HepG2 (cell line): ENCODE measurements at regions not wholly inside any gene's neighbourhood (a gene's known extent, or its start where the extent isn't known, plus 50 kb on each side); places are given as distances from the start of the nearest gene placed in this dataset.

ENCODE experiments used
- ATAC-seq: fragments of 200-7000 bp; cut with Tn5 transposase; 3 replicates; pipeline ENCODE4 v1.9.1; 2020; ENCODE audit warnings: mild to moderate bottlenecking, moderate library complexity
- BruUV-seq: library from RNA; stranded (reverse); fragments of 400-500 nt; replicated peaks from 2 replicates; lab custom pipeline; 2021; lab: Mats Ljungman, UMichigan
- CTCF ChIA-PET: fragments of 300-600 bp; formaldehyde crosslinking; extraction: SDS; loops from one replicate; lab custom pipeline; 2021; ENCODE audit warnings: low total read pairs, inconsistent platforms, low intra/inter-chr PET ratio; lab: Yijun Ruan, JAX
- POLR2A ChIA-PET: fragments of 350-600 bp; sonication (Branson Sonifier 250); formaldehyde crosslinking; loops from one replicate; lab custom pipeline; 2020; ENCODE audit warnings: antibody characterized with exemption, inconsistent platforms; lab: Yijun Ruan, JAX
- DNase-seq: peaks from one replicate; pipeline ENCODE4 v3.0.0-alpha.2; 2015; ENCODE audit warnings: low spot score
- FAIRE-seq: peaks from 3 replicates; lab custom pipeline; 2011; peaks lifted over from hg19 to GRCh38; lab: Jason Lieb, UNC
- H2AFZ ChIP-seq: one replicate; pipeline ENCODE4 v1.6.1; 2011; ENCODE audit warnings: low read length, inconsistent platforms
- H3K27ac ChIP-seq: fragments of 300-600 bp; 3 replicates; pipeline ENCODE4 v1.8.0; 2011; ENCODE audit warnings: mixed run types, mild to moderate bottlenecking, mixed read lengths, low read length, inconsistent platforms; ENCODE audit not compliant: insufficient read depth; ENCODE audit errors: extremely low read length
- H3K27me3 ChIP-seq, 2 experiments: fragments of 200-600 bp in 1 of 2; 2 replicates in 1 of 2; 3 replicates in 1 of 2; pipeline versions ENCODE4 v1.6.0 to v1.8.0; 2011; ENCODE audit warnings: low read length in 2 of 2, mild to moderate bottlenecking in 2 of 2, moderate library complexity in 2 of 2, inconsistent platforms in 1 of 2; ENCODE audit not compliant: insufficient read depth in 2 of 2, control insufficient read depth in 1 of 2
- H3K36me3 ChIP-seq, 2 experiments: fragments of 200-600 bp in 1 of 2; replicated peaks in 1 of 2; 2 replicates in 1 of 2; 3 replicates in 1 of 2; pipeline versions ENCODE4 v1.5.1 to v1.8.0; 2011; ENCODE audit warnings: low read length in 2 of 2, inconsistent platforms in 1 of 2; ENCODE audit not compliant: insufficient read depth in 2 of 2, control insufficient read depth in 1 of 2
- H3K4me1 ChIP-seq: 2 replicates; pipeline ENCODE4 v1.5.1; 2012; ENCODE audit warnings: low read length, inconsistent platforms; ENCODE audit not compliant: insufficient read depth
- H3K4me2 ChIP-seq: 2 replicates; pipeline ENCODE4 v1.6.0; 2011; ENCODE audit warnings: low read depth, low read length, inconsistent platforms
- H3K4me3 ChIP-seq, 3 experiments: fragments of 200-600 bp in 1 of 3; sonication (generic), shearing (Covaris generic) in 1 of 3; replicated peaks in 1 of 3; 2 replicates each; pipeline ENCODE4 v1.5.1; 2011 to 2016; ENCODE audit warnings: low read length in 3 of 3, inconsistent platforms in 2 of 3, low read depth in 2 of 3, mild to moderate bottlenecking in 2 of 3, control low read depth in 1 of 3, mixed read lengths in 1 of 3; ENCODE audit not compliant: insufficient read depth in 1 of 3
- H3K79me2 ChIP-seq: one replicate; pipeline ENCODE4 v1.6.1; 2011; ENCODE audit warnings: low read length, inconsistent platforms; ENCODE audit not compliant: insufficient read depth
- H3K9ac ChIP-seq: 2 replicates; pipeline ENCODE4 v1.6.0; 2011; ENCODE audit warnings: mild to moderate bottlenecking, low read depth, low read length, inconsistent platforms; ENCODE audit not compliant: insufficient read depth
- H3K9me3 ChIP-seq: 2 replicates; pipeline ENCODE4 v1.5.1; 2012; ENCODE audit warnings: mild to moderate bottlenecking, low read length
- H4K20me1 ChIP-seq: 2 replicates; pipeline ENCODE4 v1.6.0; 2011; ENCODE audit warnings: inconsistent platforms, mild to moderate bottlenecking, low read length, moderate library complexity; ENCODE audit not compliant: insufficient read depth
- ATF1 ChIP-seq: IDR thresholded peaks from 2 replicates; pipeline ENCODE4 v1.6.1; 2016; ENCODE audit warnings: mild to moderate bottlenecking, control low read depth
- CENPX ChIP-seq: sonication (generic); formaldehyde crosslinking; IDR thresholded peaks from 2 replicates; pipeline ENCODE4 v1.9.0; 2021; ENCODE audit warnings: mild to moderate bottlenecking, missing genetic modification reagents, moderate library complexity
- E2F5 ChIP-seq: sonication (generic); formaldehyde crosslinking; conservative IDR thresholded peaks from 2 replicates; pipeline ENCODE4 v1.4.0; 2020; ENCODE audit warnings: missing genetic modification reagents
- NFRKB ChIP-seq: fragments of 450-650 bp; IDR thresholded peaks from 2 replicates; pipeline ENCODE4 v1.6.1; 2017
- NR2F1 ChIP-seq, 2 experiments: fragments of 450-650 bp in 1 of 2; formaldehyde crosslinking in 1 of 2; IDR thresholded peaks; 2 replicates each; pipeline versions ENCODE4 v1.5.0 to v1.6.1; 2016 to 2020; ENCODE audit warnings: mild to moderate bottlenecking in 1 of 2, missing compliant biosample characterization in 1 of 2, missing genetic modification reagents in 1 of 2, moderate library complexity in 1 of 2
- POLR2G ChIP-seq: fragments of 200-400 bp; formaldehyde crosslinking; IDR thresholded peaks from 2 replicates; pipeline ENCODE4 v1.6.1; 2018; ENCODE audit warnings: mild to moderate bottlenecking, low read depth, low read length, moderate library complexity
- SETDB1 ChIP-seq: sonication (generic); formaldehyde crosslinking; IDR thresholded peaks from 2 replicates; pipeline ENCODE4 v1.5.1; 2020; ENCODE audit warnings: missing genetic modification reagents, mild to moderate bottlenecking, borderline replicate concordance
- SMAD1 ChIP-seq: sonication (generic); formaldehyde crosslinking; IDR thresholded peaks from 2 replicates; pipeline ENCODE4 v1.4.0; 2020; ENCODE audit warnings: missing genetic modification reagents, low read depth, mild to moderate bottlenecking, borderline replicate concordance
- ZMYM4 ChIP-seq: sonication (generic); formaldehyde crosslinking; IDR thresholded peaks from 2 replicates; pipeline ENCODE4 v1.8.1; 2023; ENCODE audit warnings: mild to moderate bottlenecking, missing genetic modification reagents
- ZNF20 ChIP-seq: sonication (generic); formaldehyde crosslinking; IDR thresholded peaks from 2 replicates; pipeline ENCODE4 v1.4.0; 2020; ENCODE audit warnings: mild to moderate bottlenecking, moderate library complexity, missing genetic modification reagents
- ZNF782 ChIP-seq: sonication (generic); formaldehyde crosslinking; IDR thresholded peaks from 2 replicates; pipeline ENCODE4 v1.4.0; 2020; ENCODE audit warnings: missing genetic modification reagents, mild to moderate bottlenecking, borderline replicate concordance
- WGBS: methylation state at CpG from one replicate; pipeline ENCODE4 v1.1.6; 2017; ENCODE audit warnings: low lambda C conversion rate; 5-methylcytosine and 5-hydroxymethylcytosine counted together
- in situ Hi-C: cut with HindIII; loops from 2 replicates; pipeline ENCODE4 v1.10.0; 2017; ENCODE audit warnings: low pct_unique_long_range_greater_than_20kb; ENCODE audit not compliant: extremely low pct_ligation_motif_present
- intact Hi-C: fragments of 100-400 bp; cut with micrococcal nuclease; formaldehyde crosslinking; loops from one replicate; pipeline ENCODE4 v1.10.0; 2022; ENCODE audit not compliant: unreplicated experiment
- TF ChIP-seq, protein P1 (sequence below): sonication (generic); formaldehyde crosslinking; IDR thresholded peaks from 2 replicates; pipeline ENCODE4 v1.4.0; 2020; ENCODE audit warnings: missing genetic modification reagents
- TF ChIP-seq, protein P2 (sequence below): sonication (generic); formaldehyde crosslinking; IDR thresholded peaks from 2 replicates; pipeline ENCODE4 v1.8.1; 2023; ENCODE audit warnings: mild to moderate bottlenecking, missing genetic modification reagents, borderline replicate concordance
- TF ChIP-seq, protein P3 (sequence below): sonication (generic); formaldehyde crosslinking; conservative IDR thresholded peaks from 2 replicates; pipeline ENCODE4 v1.8.0; 2022; ENCODE audit warnings: mild to moderate bottlenecking, moderate library complexity, missing genetic modification reagents

GRCh38 chr13:109406376-109406992 is 379.9 kb downstream of the IRS2 start (continued):
- TF ChIP-seq ZMYM4 (CRISPR knock-in tag) (no peak), NFRKB (no peak), CENPX (CRISPR knock-in tag) (no peak), SMAD1 (CRISPR knock-in tag) (no peak), SETDB1 (CRISPR knock-in tag) (no peak), ZNF782 (CRISPR knock-in tag) (no peak), POLR2G (no peak)

DNA sequence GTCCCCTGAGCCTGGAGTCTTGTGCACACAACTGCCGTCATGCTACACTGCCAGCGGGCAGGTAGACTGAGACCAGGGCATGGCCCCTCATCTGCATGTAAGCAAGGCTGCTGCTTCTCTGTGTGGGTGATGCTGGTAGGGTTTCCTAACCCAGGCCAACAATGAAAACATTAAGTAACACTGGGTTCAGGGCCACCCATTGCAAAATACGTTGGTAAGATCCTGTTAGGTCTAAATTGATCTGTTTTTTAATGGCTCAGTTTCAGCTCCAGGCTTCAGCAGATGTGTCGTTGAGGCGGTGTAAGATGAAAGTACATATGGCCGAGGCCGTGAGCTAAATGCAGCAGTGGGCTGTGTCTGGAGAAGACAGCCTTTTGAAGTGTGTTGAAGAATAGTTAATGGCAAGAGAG is 383.4 kb downstream of the IRS2 start:
- CTCF ChIA-PET: no interaction called here
- Histone ChIP-seq H2AFZ (no peak overlapping the region), H3K4me2 (no peak overlapping the region), H4K20me1 (no peaks in the 10 kb centered on the region), H3K27ac (no peak overlapping the region), H3K27me3 (no peaks in the 10 kb centered on the region), H3K9ac (no peak overlapping the region), H3K4me3 (no peak overlapping the region), H3K9me3 (peaks cover 45% of the 10 kb centered on the region), H3K36me3 (no peaks in the 10 kb centered on the region), H3K79me2 (no peaks in the 10 kb centered on the region), H3K4me1 (no peaks in the 10 kb centered on the region)
- ATAC-seq: no peak
- POLR2A ChIA-PET: no interaction called here
- in situ Hi-C loops (no loop called here), intact Hi-C loops (no loop called here)
- no peak for DNase-seq
- 19% methylated on average over 5 of the region's 7 CpGs for WGBS
- BruUV-seq: no TSS peak
- FAIRE-seq: no peak
- no peak for TF ChIP-seq ZNF20
- TF ChIP-seq, protein P1, sequence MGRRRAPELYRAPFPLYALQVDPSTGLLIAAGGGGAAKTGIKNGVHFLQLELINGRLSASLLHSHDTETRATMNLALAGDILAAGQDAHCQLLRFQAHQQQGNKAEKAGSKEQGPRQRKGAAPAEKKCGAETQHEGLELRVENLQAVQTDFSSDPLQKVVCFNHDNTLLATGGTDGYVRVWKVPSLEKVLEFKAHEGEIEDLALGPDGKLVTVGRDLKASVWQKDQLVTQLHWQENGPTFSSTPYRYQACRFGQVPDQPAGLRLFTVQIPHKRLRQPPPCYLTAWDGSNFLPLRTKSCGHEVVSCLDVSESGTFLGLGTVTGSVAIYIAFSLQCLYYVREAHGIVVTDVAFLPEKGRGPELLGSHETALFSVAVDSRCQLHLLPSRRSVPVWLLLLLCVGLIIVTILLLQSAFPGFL (CRISPR knock-in tag): no peak
- TF ChIP-seq, protein P2, sequence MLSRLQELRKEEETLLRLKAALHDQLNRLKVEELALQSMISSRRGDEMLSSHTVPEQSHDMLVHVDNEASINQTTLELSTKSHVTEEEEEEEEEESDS (CRISPR knock-in tag): no peak
- no peak for TF ChIP-seq E2F5 (CRISPR knock-in tag)
- TF ChIP-seq, protein P3, sequence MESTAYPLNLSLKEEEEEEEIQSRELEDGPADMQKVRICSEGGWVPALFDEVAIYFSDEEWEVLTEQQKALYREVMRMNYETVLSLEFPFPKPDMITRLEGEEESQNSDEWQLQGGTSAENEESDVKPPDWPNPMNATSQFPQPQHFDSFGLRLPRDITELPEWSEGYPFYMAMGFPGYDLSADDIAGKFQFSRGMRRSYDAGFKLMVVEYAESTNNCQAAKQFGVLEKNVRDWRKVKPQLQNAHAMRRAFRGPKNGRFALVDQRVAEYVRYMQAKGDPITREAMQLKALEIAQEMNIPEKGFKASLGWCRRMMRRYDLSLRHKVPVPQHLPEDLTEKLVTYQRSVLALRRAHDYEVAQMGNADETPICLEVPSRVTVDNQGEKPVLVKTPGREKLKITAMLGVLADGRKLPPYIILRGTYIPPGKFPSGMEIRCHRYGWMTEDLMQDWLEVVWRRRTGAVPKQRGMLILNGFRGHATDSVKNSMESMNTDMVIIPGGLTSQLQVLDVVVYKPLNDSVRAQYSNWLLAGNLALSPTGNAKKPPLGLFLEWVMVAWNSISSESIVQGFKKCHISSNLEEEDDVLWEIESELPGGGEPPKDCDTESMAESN (CRISPR knock-in tag): no peak
- no peak for TF ChIP-seq NR2F1 (CRISPR knock-in tag; IDR thresholded peaks at IDR 0.05)
- TF ChIP-seq ATF1 (CRISPR knock-in tag): no peak
